GM12801 (cell line): ENCODE measurements at regions not wholly inside any gene's neighbourhood (a gene's known extent, or its start where the extent isn't known, plus 50 kb on each side); places are given as distances from the start of the nearest gene placed in this dataset.

Experiments used
- TF ChIP-seq, protein P1 (sequence below): IDR thresholded peaks from one replicate; pipeline ENCODE4 v1.5.1; 2011; ENCODE audit warnings: control low read depth; ENCODE audit not compliant: insufficient read length; ENCODE audit errors: extremely low read depth

GRCh38 chr12:126337556-126338441 lies 1272.6 kb downstream of the AACS start:
- TF ChIP-seq, protein P1, sequence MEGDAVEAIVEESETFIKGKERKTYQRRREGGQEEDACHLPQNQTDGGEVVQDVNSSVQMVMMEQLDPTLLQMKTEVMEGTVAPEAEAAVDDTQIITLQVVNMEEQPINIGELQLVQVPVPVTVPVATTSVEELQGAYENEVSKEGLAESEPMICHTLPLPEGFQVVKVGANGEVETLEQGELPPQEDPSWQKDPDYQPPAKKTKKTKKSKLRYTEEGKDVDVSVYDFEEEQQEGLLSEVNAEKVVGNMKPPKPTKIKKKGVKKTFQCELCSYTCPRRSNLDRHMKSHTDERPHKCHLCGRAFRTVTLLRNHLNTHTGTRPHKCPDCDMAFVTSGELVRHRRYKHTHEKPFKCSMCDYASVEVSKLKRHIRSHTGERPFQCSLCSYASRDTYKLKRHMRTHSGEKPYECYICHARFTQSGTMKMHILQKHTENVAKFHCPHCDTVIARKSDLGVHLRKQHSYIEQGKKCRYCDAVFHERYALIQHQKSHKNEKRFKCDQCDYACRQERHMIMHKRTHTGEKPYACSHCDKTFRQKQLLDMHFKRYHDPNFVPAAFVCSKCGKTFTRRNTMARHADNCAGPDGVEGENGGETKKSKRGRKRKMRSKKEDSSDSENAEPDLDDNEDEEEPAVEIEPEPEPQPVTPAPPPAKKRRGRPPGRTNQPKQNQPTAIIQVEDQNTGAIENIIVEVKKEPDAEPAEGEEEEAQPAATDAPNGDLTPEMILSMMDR = no peak

DNA sequence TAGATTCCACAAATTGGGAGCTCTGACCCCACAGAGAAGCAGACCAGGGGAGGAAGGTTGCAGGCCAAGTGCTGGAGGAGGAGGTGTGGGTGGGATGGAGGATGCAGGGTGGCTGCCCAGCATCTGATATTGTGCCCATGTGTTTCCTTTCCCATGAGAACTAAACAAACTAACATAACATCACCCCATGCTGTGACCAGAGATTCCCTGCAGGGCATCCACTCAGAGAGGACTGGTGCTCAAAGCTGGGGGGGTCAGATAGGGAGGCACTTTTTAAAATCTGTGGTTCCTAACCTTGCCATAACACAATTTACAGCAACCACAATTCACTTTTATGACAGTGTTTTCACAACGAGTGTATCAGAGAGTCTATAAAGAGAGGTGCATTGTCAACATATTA lies 1277.6 kb downstream of the AACS start:
- TF ChIP-seq, protein P1 = no peak

- TF ChIP-seq, protein P1 = no peak
These were observed 1278.1 kb downstream of the AACS start for GRCh38 chr12:126343321-126343720.

GRCh38 chr12:126346087-126346486 lies 1280.9 kb downstream of the AACS start:
- TF ChIP-seq, protein P1 = no peak

- TF ChIP-seq, protein P1 = no peak
These were observed 1282.2 kb downstream of the AACS start for GRCh38 chr12:126347421-126347820.

DNA sequence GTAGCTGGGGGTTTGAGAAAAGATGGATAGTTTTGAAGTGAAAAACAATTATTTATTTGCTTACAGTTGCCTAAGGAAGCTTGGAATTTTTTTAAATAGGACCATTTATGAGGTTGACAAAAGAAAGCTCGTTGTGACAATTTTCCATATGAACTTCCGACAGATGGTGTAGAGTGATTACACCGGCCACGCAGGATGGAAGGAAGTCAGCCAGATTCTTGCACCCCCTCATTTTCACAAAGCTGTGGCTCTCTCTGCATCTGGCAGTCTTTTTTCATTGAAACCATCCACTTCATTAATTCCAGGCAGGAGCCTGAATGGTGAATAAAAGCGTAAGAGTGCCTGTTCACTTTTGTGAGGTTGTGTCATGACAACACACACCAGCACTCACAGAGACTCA lies 1284.1 kb downstream of the AACS start:
- TF ChIP-seq, protein P1 = no peak

GRCh38 chr12:126353604-126354003 lies 1288.4 kb downstream of the AACS start:
- TF ChIP-seq, protein P1 = no peak
